Natural killer cell treated with Interleukin-12 subunit alpha and Interleukin-12 subunit beta and Interleukin-15 and Interleukin-18, amount 100 ng/mL, for 72 hours (primary cell): ENCODE measurements at regions not wholly inside any gene's neighbourhood (a gene's known extent, or its start where the extent isn't known, plus 50 kb on each side); places are given as distances from the start of the nearest gene placed in this dataset.
"Not testable (repeated sequence)": the region's sequence is repeated elsewhere in the genome, so short reads cannot be mapped to it uniquely, and the experiment has no call there.

Source experiments
- ATAC-seq, 2 donors: fragments of 150-1000 bp; cut with Tn5 transposase in 1 of 2; sonication (Bioruptor Pico), chemical (Tn5 transposase) in 1 of 2; 2 replicates each; pipeline ENCODE4 v1.10.0; 2021
- DNase-seq: peaks from one replicate; pipeline ENCODE4 v3.0.0; 2022; ENCODE audit warnings: low spot score
- H3K27ac Mint-ChIP-seq, 2 donors: 1 replicate in 1 of 2; 2 replicates in 1 of 2; pipeline ENCODE4 v1.8.0; 2022; ENCODE audit warnings: mixed read lengths in 2 of 2, mild to moderate bottlenecking in 1 of 2, moderate library complexity in 1 of 2
- H3K27me3 Mint-ChIP-seq, 2 donors: 1 replicate in 1 of 2; 2 replicates in 1 of 2; pipeline ENCODE4 v1.8.0; 2022; ENCODE audit warnings: mixed read lengths in 2 of 2
- H3K36me3 Mint-ChIP-seq: one replicate; pipeline ENCODE4 v1.8.0; 2022; ENCODE audit warnings: mixed read lengths
- H3K4me1 Mint-ChIP-seq, 2 donors: 1 replicate in 1 of 2; 2 replicates in 1 of 2; pipeline ENCODE4 v1.8.0; 2022; ENCODE audit warnings: low read depth in 2 of 2, mixed read lengths in 2 of 2, mild to moderate bottlenecking in 1 of 2
- H3K4me3 Mint-ChIP-seq: one replicate; pipeline ENCODE4 v1.8.0; 2022; ENCODE audit warnings: mixed read lengths
- H3K9me3 Mint-ChIP-seq: 2 replicates; pipeline ENCODE4 v1.8.0; 2022; ENCODE audit warnings: mixed read lengths

DNA sequence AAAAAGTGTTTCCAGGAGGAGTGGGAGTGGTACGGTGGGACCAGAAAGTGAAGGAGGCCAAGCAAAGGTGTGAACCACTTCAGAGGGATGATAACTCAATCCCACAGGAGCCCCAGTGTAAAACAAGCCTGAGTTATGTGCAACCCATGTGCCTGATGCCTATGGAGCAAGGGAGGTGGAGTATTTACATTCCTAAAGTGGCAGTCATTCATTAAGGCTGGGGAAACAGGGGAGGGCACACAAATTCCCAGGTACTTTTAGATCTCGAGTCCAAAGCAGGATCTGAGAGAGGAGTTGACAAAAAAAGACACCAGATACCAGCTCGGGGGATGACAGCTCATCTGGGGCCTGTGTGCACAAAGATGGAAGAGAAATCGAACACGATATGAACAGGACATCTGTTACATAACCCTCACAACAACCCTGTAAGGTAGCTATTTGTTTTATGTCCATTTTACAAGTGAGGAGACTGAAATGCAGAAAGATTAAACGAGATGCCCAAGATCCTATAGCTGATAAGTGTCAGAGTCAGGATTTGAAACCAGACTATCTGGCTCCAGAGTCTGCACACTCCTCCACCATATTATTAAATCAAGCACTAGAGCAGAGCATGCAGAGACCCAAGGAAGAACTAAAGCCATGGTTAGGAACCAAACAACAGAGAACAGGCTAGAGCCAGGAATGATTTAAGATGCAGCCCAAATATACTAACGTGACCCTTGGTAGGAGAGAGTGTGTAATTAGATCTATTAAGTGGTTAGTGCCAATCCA is 91.9 kb upstream of the MAPK10 start:
- no peak overlapping the region for H3K4me3 Mint-ChIP-seq
- peaks cover 4% of the 10 kb centered on the region for H3K36me3 Mint-ChIP-seq
- DNase-seq (no peak), ATAC-seq (no peak)
- H3K9me3 Mint-ChIP-seq = peaks cover 4% of the 10 kb centered on the region
- H3K27me3 Mint-ChIP-seq = peaks cover 8 to 13% of the 10 kb centered on the region in 2 donors
- H3K4me1 Mint-ChIP-seq = no peaks in the 10 kb centered on the region
- H3K27ac Mint-ChIP-seq = no peak overlapping the region

DNA sequence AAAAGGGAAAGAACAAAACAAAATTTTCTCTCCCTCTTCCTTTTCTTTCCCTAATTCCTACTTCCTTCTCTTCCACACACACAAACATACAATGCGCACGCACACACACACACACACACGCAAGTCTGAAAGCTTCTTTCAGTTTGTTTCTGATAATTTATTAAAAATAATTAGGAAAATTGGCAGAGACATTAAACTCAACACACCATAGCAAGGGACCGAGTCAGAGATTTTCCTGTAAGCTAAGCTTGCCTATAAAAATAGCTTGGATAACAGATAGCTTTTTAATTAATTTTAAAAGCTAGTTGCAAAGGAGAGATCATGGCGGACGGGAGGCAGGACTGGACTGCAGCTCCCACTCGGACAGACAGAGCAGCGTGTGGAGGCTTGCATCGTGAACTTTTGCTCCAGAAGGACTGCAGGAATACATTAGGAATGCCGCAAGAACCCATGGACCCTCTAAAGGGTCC is 92.6 kb upstream of the MAPK10 start:
- Mint-ChIP-seq H3K4me3 (no peak overlapping the region), H3K27ac (no peak overlapping the region), H3K4me1 (no peaks in the 10 kb centered on the region), H3K36me3 (peaks cover 4% of the 10 kb centered on the region), H3K9me3 (peaks cover 4% of the 10 kb centered on the region), H3K27me3 (peaks cover 8 to 13% of the 10 kb centered on the region in 2 donors)
- DNase-seq (no peak), ATAC-seq (no peak)

DNA sequence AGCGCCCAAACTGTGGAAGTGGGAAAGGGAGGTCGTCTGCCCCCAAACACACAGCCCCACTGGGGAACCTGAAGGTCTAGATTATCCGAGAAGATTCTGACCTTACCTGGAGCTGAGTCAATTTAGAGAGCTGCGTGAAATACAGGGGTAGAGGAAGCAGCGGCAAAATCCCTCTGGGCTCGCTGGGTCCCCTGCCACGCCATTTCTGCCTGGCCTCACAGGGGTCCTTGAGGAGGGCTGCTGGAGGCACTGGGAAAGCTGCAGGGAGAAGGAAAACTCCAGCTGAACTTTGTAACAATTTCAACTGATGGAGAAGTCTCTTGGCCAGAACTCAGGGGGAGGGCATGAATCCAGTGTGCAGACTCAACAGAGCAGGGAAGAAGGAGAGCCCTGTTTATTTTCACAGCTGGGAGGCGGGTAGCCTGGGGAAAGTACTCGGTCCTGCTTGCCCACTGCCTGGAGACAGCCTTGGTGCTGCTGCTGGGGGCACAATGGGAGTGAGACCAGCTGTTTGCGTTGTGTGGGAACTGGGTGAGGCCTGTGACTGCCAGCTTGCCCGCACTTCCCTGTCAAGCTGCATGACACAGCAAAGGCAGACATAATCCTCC is 93.2 kb upstream of the MAPK10 start:
- Mint-ChIP-seq H3K36me3 (peaks cover 4% of the 10 kb centered on the region), H3K27me3 (peaks cover 8 to 13% of the 10 kb centered on the region in 2 donors), H3K4me1 (no peaks in the 10 kb centered on the region), H3K4me3 (no peak overlapping the region), H3K27ac (no peak overlapping the region), H3K9me3 (peaks cover 4% of the 10 kb centered on the region)
- no peak for ATAC-seq
- DNase-seq = no peak

DNA sequence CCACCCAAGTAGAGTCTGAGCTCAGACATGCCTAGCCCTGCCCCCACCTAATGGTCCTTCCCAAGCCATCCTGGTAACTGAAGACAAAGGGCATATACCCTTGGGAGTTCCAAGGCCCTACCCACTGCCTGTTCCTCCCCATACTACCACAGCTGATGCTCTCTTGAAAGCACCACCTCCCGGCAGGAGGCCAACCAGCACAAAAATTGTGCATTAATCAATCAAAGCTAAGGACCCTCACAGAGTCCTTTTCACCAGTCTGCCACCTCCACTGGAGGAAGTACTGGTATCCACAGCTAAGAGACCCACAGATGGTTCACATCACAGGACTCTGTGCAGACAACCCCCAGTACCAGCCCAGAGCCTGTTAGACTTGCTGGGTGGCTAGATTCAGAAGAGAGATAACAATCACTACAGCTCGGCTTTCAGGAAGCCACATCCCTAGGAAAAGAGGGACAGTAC is 93.8 kb upstream of the MAPK10 start:
- peaks cover 8 to 13% of the 10 kb centered on the region in 2 donors for H3K27me3 Mint-ChIP-seq
- H3K4me3 Mint-ChIP-seq, H3K27ac Mint-ChIP-seq, ATAC-seq, H3K4me1 Mint-ChIP-seq, H3K36me3 Mint-ChIP-seq, H3K9me3 Mint-ChIP-seq, DNase-seq: not testable (repeated sequence)

DNA sequence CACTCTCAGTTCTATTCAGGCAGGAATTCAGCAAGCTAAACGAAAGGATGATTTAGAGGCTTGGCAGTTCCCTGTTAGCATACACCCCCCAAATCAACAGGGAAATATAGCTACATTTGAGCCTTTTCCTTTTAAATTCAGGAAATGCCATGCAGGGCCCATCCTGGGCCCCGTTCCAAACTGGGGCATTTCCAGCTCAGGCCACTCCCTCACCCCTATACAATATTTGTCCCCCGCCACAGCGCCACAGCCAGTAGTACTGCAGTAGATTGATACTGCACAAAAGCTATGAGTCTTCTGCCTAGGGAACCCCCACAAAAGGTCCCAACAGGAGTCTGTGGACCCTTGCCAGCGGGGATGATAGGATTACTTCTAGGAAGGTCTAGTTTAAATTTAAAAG is 102.0 kb upstream of the MAPK10 start:
- DNase-seq (no peak), ATAC-seq (no peak)
- H3K27ac Mint-ChIP-seq = no peak overlapping the region
- H3K4me3 Mint-ChIP-seq = no peak overlapping the region
- peaks cover 3% of the 10 kb centered on the region for H3K9me3 Mint-ChIP-seq
- H3K4me1 Mint-ChIP-seq = no peaks in the 10 kb centered on the region
- no peaks in the 10 kb centered on the region for H3K36me3 Mint-ChIP-seq
- no peaks in the 10 kb centered on the region for H3K27me3 Mint-ChIP-seq

DNA sequence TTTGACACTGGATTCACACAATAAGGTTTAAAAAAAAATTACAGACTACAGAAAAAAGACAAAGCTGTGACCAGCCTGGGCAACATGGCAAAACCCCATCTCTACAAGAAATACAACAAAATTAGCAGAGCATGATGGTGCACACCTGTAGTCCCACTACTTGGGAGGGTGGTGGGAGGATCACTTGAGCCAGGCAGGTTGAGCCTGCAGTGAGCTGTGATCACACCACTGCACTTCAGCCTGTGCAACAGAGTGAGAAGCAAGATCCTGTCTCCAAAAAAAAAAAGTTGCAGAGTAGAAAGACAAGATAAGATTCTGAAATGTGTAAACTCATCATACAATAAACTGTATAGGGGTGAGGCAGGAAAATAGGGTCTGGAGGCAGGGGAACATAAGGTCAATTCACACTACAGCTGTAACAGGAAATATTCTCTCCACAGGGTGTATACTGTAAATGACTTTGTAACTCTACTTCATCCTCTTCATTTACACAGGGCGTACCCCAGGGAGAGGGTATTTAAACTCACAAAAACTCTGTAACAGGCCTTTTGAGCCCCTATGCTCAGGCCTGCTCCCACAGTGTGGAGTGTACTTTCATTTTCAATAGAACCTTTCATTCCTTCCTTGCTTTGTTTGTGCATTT is 112.6 kb upstream of the MAPK10 start:
- H3K27ac Mint-ChIP-seq = no peak overlapping the region
- H3K9me3 Mint-ChIP-seq = no peaks in the 10 kb centered on the region
- ATAC-seq (no peak), DNase-seq (no peak)
- no peak overlapping the region for H3K4me3 Mint-ChIP-seq
- no peaks in the 10 kb centered on the region for H3K36me3 Mint-ChIP-seq
- H3K4me1 Mint-ChIP-seq = no peaks in the 10 kb centered on the region
- no peaks in the 10 kb centered on the region for H3K27me3 Mint-ChIP-seq

DNA sequence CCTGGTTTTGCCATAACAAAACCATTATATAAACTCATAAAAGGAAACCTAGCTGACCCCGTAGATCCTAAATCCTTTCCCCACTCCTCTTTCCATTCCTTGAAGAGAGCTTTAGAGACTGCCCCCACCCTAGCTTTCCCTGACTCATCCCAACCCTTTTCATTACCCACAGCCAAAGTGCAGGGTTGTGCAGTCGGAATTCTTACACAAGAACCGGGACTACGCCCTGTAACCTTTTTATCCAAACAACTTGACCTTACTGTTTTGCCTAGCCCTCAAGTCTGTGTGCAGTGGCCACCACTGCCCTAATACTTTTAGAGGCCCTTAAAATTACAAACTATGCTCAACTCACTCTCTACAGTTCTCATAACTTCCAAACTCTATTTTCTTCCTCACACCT is 116.0 kb upstream of the PTPN13 start:
- H3K4me1 Mint-ChIP-seq, H3K9me3 Mint-ChIP-seq, H3K27ac Mint-ChIP-seq, DNase-seq, H3K4me3 Mint-ChIP-seq, ATAC-seq, H3K27me3 Mint-ChIP-seq, H3K36me3 Mint-ChIP-seq: not testable (repeated sequence)

DNA sequence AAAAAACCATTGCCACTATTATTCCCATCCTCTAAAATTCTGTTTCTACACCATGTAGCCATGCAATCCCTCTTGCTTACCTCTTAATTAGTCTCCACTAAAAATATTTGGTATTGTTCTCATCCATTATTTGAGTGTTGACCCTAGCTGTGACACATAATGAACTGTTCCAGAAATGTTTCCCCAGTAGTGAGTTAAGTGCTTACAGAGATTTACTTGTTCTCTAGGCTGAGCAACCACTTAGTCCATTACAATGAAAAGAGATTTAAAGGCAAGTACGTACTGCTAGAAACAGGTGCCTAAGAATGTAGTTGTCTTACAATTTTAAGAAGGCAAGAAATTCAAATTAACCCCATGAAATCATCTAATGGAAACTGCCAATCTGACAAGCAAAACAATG is 112.7 kb upstream of the PTPN13 start:
- no peaks in the 10 kb centered on the region for H3K36me3 Mint-ChIP-seq
- DNase-seq = no peak
- H3K4me3 Mint-ChIP-seq = no peak overlapping the region
- H3K9me3 Mint-ChIP-seq = peaks cover 3% of the 10 kb centered on the region
- no peak overlapping the region for H3K27ac Mint-ChIP-seq
- peaks cover 0 to 4% of the 10 kb centered on the region in 2 donors for H3K4me1 Mint-ChIP-seq
- ATAC-seq = no peak
- H3K27me3 Mint-ChIP-seq = peaks cover 0 to 4% of the 10 kb centered on the region in 2 donors

DNA sequence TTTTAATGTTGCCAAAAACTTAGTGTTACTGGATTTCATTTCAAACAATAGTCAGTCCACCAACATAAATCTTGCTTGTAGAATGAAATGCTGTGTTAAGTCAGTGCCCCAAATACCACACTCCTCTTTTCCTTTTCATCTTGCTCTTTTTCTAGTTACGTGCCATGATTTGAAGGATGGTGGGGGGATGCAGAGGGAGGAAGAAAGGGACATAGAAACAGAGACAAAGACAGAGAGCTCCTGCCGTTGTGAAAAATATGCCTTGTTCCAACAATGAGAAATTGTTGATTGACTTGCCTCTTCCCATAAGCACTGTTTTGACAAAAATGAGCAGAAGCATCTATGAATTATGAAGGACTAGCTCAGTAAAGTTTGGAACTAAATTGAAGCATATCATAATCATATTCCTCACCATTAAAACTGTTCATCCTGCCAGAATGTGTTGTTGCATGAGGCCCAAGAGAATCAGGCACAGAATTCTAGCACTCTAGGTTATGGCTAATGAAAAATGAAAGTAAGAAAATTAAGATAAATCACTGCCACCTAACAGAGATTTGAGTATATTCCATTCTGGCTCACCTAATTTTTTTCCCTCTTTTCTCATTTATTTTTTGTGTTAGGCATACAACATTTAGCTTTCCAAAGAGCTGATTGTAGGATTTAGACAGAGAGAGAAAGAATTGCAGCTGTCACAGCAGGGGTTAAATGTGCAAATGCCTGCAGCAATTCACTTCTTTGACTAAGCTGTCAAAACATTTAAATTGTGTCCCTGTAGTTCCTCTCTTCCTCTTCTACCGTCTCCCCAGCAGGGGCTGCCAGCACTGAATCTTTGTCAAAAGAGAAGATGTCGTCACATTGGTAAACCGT is 111.6 kb upstream of the PTPN13 start:
- ATAC-seq (no peak), DNase-seq (no peak)
- Mint-ChIP-seq H3K27me3 (peaks cover 0 to 6% of the 10 kb centered on the region in 2 donors), H3K9me3 (peaks cover 5% of the 10 kb centered on the region), H3K4me3 (no peak overlapping the region), H3K27ac (no peak overlapping the region), H3K36me3 (no peaks in the 10 kb centered on the region), H3K4me1 (peaks cover 0 to 4% of the 10 kb centered on the region in 2 donors)

DNA sequence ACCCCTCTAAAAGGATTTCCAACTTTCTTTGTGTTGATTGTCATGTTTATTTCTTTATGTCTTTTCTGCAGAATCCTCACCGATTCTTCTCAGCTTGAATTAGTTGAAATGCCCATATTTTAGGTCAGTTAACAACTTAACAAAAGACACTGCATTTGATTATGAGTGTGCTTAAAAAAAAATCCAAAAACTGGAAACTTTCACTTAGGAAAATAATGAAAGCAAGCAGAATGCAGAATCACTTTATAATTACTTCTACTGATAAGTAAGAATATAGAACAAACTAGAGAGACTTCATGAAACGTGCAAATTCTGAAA is 111.0 kb upstream of the PTPN13 start:
- Mint-ChIP-seq H3K9me3 (peaks cover 5% of the 10 kb centered on the region), H3K27ac (no peak overlapping the region), H3K36me3 (no peaks in the 10 kb centered on the region), H3K4me3 (no peak overlapping the region), H3K27me3 (peaks cover 0 to 6% of the 10 kb centered on the region in 2 donors), H3K4me1 (peaks cover 0 to 4% of the 10 kb centered on the region in 2 donors)
- DNase-seq (no peak), ATAC-seq (no peak)

DNA sequence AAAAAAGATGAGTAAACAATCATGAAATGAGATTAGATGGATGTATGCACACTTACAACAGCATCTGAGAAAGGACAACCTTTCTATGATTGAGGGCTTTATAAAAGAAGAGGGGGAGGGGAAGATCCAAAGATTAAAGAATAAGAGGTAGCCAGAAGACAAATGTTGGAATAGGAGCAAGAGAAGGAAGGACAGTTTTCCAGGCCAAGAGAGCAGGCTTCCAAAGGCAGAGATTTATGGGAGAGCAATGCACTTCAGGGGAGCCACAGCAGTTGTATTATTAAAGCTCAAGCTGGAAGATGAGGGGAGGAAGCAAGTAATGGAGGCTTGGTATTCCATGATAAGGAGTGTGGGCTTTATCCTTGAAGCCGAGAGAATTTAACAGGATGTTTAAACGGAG is 110.3 kb upstream of the PTPN13 start:
- peaks cover 0 to 6% of the 10 kb centered on the region in 2 donors for H3K27me3 Mint-ChIP-seq
- no peak for DNase-seq
- H3K4me1 Mint-ChIP-seq = peaks cover 0 to 4% of the 10 kb centered on the region in 2 donors
- no peaks in the 10 kb centered on the region for H3K36me3 Mint-ChIP-seq
- no peak for ATAC-seq
- peaks cover 5% of the 10 kb centered on the region for H3K9me3 Mint-ChIP-seq
- H3K27ac Mint-ChIP-seq = no peak overlapping the region
- H3K4me3 Mint-ChIP-seq = no peak overlapping the region

DNA sequence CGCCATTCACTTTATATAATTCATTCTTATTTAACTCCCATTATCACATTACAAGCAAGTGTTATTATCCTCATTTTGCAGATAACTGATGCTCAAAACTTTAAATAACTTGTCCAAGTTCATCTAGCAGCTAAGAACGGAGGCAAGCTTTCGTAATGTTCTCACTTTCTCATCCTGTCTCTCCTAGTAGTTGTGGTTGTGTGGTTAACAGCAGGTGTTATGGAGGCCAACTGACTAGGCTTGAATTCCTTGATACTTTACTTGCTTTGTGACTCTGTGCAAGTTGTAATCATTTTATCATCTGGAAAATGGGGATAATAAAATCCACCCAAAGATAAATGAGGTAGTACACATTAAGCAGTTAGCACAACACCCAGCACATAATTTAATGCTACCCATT is 109.9 kb upstream of the PTPN13 start:
- Mint-ChIP-seq H3K36me3 (no peaks in the 10 kb centered on the region), H3K27me3 (peaks cover 0 to 6% of the 10 kb centered on the region in 2 donors), H3K4me1 (peaks cover 0 to 4% of the 10 kb centered on the region in 2 donors), H3K4me3 (no peak overlapping the region), H3K27ac (no peak overlapping the region), H3K9me3 (peaks cover 5% of the 10 kb centered on the region)
- DNase-seq (no peak), ATAC-seq (no peak)

DNA sequence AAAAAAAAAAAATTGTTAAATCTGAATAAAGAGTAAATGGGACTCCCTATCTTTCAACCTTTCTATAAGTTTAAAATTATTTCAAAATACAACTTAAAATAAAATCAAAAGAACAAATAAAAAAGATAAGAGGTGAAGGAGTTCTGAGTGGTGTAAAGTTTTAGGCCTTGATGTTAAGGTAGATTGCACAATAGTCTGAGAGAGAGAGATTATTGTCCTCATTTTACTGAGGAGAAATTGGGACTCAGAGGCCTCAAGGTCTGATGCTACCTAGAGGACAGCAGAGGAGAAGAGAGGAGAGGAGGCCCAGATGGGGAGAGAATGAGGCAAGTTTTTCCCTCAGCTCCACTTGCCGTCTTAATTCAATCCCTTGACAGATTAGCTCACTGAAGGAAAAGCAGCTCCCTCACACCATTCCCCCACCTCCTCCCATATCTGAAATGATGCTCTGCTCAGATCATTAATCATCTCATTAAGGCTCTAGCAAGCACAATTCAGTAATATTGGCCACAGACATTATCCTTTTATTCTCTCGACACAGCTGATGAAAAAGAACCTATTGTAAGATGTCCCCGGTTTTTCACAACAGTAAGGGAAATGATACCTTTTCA is 106.3 kb upstream of the PTPN13 start:
- no peak overlapping the region for H3K27ac Mint-ChIP-seq
- DNase-seq = no peak
- H3K4me3 Mint-ChIP-seq = no peak overlapping the region
- H3K9me3 Mint-ChIP-seq = peaks cover 5% of the 10 kb centered on the region
- no peak for ATAC-seq
- H3K36me3 Mint-ChIP-seq = no peaks in the 10 kb centered on the region
- H3K27me3 Mint-ChIP-seq = peaks cover 0 to 6% of the 10 kb centered on the region in 2 donors
- H3K4me1 Mint-ChIP-seq = peaks cover 0 to 4% of the 10 kb centered on the region in 2 donors
